ENCODE measurements at regions not wholly inside any gene's neighbourhood (a gene's known extent, or its start where the extent isn't known, plus 50 kb on each side); places are given as distances from the start of the nearest gene placed in this dataset.
A peak's percentile ranks its signal among the peaks of the same experiment; 100 is the strongest.
"Not testable (repeated sequence)": the region's sequence is repeated elsewhere in the genome, so short reads cannot be mapped to it uniquely, and the experiment has no call there.

GRCh38 chrX:46218373-46218772 is 326.8 kb downstream of the ZNF674 start:
- DNase-seq = no peak

- DNase-seq = no peak
Observed at GRCh38 chrX:46216406-46216805, 328.8 kb downstream of the ZNF674 start.

GRCh38 chrX:46211079-46211478 is 334.1 kb downstream of the ZNF674 start:
- DNase-seq = no peak

- DNase-seq = no peak
Observed at GRCh38 chrX:46209768-46210167, 335.5 kb downstream of the ZNF674 start.

- DNase-seq = no peak
Observed at GRCh38 chrX:46209037-46209436, 336.2 kb downstream of the ZNF674 start.

- no peak for DNase-seq
Observed at GRCh38 chrX:46208225-46208854, 336.9 kb downstream of the ZNF674 start.

- DNase-seq = peak; percentile 2
Observed at GRCh38 chrX:46204721-46205422, 340.3 kb downstream of the ZNF674 start.

- DNase-seq = no peak
Observed at GRCh38 chrX:46202733-46203514, 342.3 kb downstream of the ZNF674 start.

- no peak for DNase-seq
Observed at GRCh38 chrX:46200413-46200812, 344.8 kb downstream of the ZNF674 start.

GRCh38 chrX:46198858-46199257 is 346.4 kb downstream of the ZNF674 start:
- no peak for DNase-seq

- not testable (repeated sequence) for DNase-seq
Observed at GRCh38 chrX:46186811-46187106, 358.5 kb downstream of the ZNF674 start.

GRCh38 chrX:46185923-46186810 is 359.1 kb downstream of the ZNF674 start:
- DNase-seq = no peak

- DNase-seq = no peak
Observed at GRCh38 chrX:46184749-46185148, 360.5 kb downstream of the ZNF674 start.

GRCh38 chrX:46180258-46180687 is 364.9 kb downstream of the ZNF674 start:
- no peak for DNase-seq

- DNase-seq = no peak
Observed at GRCh38 chrX:46179748-46180147, 365.5 kb downstream of the ZNF674 start.

GRCh38 chrX:46178763-46179162 is 366.5 kb downstream of the ZNF674 start:
- DNase-seq = no peak

GRCh38 chrX:46173159-46173558 is 372.1 kb downstream of the ZNF674 start:
- no peak for DNase-seq

- not testable (repeated sequence) for DNase-seq
Observed at GRCh38 chrX:46171457-46171856, 373.8 kb downstream of the ZNF674 start.

GRCh38 chrX:46169808-46170207 is 375.4 kb downstream of the ZNF674 start:
- DNase-seq = no peak

- DNase-seq = no peak
Observed at GRCh38 chrX:46168254-46168653, 377.0 kb downstream of the ZNF674 start.

GRCh38 chrX:46165866-46166265 is 379.4 kb downstream of the ZNF674 start:
- no peak for DNase-seq

GRCh38 chrX:46165411-46165810 is 379.8 kb downstream of the ZNF674 start:
- DNase-seq = no peak

GRCh38 chrX:46152756-46153155 is 392.5 kb downstream of the ZNF674 start:
- DNase-seq = no peak

All from suppressor macrophage treated with lipopolysaccharide for 4 hours (primary cell).